Left ventricle myocardium inferior (tissue), 1 donor: ENCODE measurements at regions not wholly inside any gene's neighbourhood (a gene's known extent, or its start where the extent isn't known, plus 50 kb on each side); places are given as distances from the start of the nearest gene placed in this dataset.

ENCODE experiments used
- DNase-seq: peaks from one replicate; pipeline ENCODE4 v3.0.0-alpha.2; 2020
- H3K27ac ChIP-seq: fragments of 200-600 bp; replicated peaks from 2 replicates; pipeline ENCODE4 v1.8.0; 2021
- H3K27me3 ChIP-seq: fragments of 200-600 bp; 2 replicates; pipeline ENCODE4 v1.8.0; 2021; ENCODE audit warnings: low read depth
- H3K36me3 ChIP-seq: fragments of 200-600 bp; 2 replicates; pipeline ENCODE4 v1.8.0; 2021
- H3K4me1 ChIP-seq: fragments of 200-600 bp; 2 replicates; pipeline ENCODE4 v1.8.0; 2021
- H3K4me3 ChIP-seq: fragments of 200-600 bp; 2 replicates; pipeline ENCODE4 v1.8.0; 2021; ENCODE audit warnings: mild to moderate bottlenecking, moderate library complexity
- H3K9me3 ChIP-seq: fragments of 200-600 bp; replicated peaks from 2 replicates; pipeline ENCODE4 v1.8.0; 2021
- CTCF ChIP-seq: fragments of 200-600 bp; IDR thresholded peaks from 2 replicates; pipeline ENCODE4 v1.8.0; 2021; ENCODE audit warnings: antibody characterized with exemption, mild to moderate bottlenecking, borderline replicate concordance
- intact Hi-C: fragments of 100-400 bp; cut with micrococcal nuclease; formaldehyde crosslinking; loops from one replicate; pipeline ENCODE4 v1.11.0; 2022
- donor health status: DM: no; HTN: yes; CAD: no; lungs with severe emphysema.

- Histone ChIP-seq H3K4me3 (no peak overlapping the region), H3K36me3 (no peaks in the 10 kb centered on the region), H3K9me3 (no peaks in the 10 kb centered on the region), H3K4me1 (peaks cover 10% of the 10 kb centered on the region), H3K27ac (no peak overlapping the region), H3K27me3 (peaks cover 8% of the 10 kb centered on the region)
- DNase-seq: peak; percentile 49
- intact Hi-C loops: loop anchor here (10.0 kb wide), 1 partner anchor 93 kb away; no protein-coding TSS in a partner anchor
- no peak for TF ChIP-seq CTCF
Measured at GRCh38 chr13:95387733-95388207, 86.5 kb upstream of the ABCC4 start.

DNA sequence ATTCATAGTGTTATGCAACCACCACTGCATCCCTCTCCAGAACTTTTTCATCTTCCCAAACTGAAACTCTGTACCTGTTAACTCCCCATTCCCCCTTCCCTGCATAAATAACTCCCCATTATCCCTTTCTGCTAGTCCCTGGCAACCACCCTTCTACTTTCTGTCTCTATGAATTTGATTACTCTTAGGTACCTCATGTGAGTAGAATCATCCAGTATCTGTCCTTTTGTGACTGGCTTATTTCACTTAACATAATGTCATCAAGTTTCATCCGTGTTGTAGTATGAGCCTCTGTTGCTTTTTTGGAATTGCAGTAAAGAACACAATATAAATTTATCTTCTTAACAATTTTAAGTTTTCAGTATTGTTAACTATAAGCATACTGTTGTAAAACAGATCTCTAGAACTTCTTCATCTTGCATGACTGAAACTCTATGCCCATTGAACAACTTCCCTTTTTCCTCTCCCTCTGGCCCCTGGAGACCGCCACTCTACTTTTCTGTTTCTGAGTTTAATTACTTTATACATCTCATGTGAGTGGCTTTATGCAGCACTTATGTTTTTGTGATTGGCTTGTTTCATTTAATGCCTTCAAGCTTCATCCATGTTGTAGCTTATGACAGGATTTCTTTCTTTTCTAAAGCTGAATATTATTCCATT lies 87.3 kb upstream of the ABCC4 start:
- intact Hi-C loops: loop anchor here (10.0 kb wide), 1 partner anchor 94 kb away; no protein-coding TSS in a partner anchor
- Histone ChIP-seq H3K27me3 (peaks cover 8% of the 10 kb centered on the region), H3K4me3 (no peak overlapping the region), H3K4me1 (peaks cover 10% of the 10 kb centered on the region), H3K27ac (no peak overlapping the region), H3K36me3 (no peaks in the 10 kb centered on the region), H3K9me3 (no peaks in the 10 kb centered on the region)
- TF ChIP-seq CTCF: no peak
- DNase-seq: no peak

DNA sequence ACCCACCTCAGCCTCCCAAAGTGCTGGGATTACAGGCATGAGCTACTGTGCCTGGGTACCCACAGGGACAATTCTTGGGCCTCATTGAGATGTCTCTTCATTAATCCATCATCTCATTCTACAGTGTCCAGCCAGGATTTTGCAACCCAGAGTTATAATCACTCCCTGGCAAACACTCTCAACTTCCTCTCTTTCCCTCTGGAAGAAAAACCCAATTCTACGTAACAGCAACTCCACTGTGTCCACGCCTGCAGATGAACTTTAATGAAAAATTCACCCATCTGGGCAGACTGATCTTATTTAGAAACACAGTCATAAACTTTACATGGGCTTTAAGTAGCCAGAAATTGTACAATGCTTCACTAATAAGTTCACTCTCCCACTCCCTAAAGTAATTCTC lies 90.1 kb upstream of the ABCC4 start:
- Histone ChIP-seq H3K9me3 (no peaks in the 10 kb centered on the region), H3K27ac (no peak overlapping the region), H3K4me3 (no peak overlapping the region), H3K27me3 (peaks cover 8% of the 10 kb centered on the region), H3K36me3 (no peaks in the 10 kb centered on the region), H3K4me1 (peaks cover 10% of the 10 kb centered on the region)
- intact Hi-C loops: no loop called here
- no peak for TF ChIP-seq CTCF
- DNase-seq: no peak

DNA sequence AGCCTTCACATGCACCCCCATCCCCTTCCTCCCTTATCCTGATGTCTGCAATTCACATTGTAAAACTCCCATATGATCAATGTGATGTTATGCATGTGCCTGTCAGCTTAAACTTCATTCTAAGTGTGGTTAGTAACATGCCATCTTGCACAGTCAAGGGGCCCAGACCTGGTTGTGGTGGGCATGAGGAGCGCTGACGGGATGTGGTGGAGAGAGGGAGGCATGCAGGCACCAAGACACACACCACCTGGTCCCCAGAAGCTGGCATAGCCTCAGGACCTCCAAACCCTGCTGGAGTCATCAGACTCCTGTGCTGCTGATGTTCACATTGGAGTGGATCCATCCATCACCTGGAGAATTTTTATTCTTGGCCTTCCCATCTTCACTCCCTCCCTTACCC lies 90.5 kb upstream of the ABCC4 start:
- no peak for TF ChIP-seq CTCF
- peaks cover 10% of the 10 kb centered on the region for H3K4me1 ChIP-seq
- intact Hi-C loops: no loop called here
- H3K36me3 ChIP-seq: no peaks in the 10 kb centered on the region
- H3K9me3 ChIP-seq: no peaks in the 10 kb centered on the region
- no peak overlapping the region for H3K27ac ChIP-seq
- peaks cover 8% of the 10 kb centered on the region for H3K27me3 ChIP-seq
- H3K4me3 ChIP-seq: no peak overlapping the region
- no peak for DNase-seq

DNA sequence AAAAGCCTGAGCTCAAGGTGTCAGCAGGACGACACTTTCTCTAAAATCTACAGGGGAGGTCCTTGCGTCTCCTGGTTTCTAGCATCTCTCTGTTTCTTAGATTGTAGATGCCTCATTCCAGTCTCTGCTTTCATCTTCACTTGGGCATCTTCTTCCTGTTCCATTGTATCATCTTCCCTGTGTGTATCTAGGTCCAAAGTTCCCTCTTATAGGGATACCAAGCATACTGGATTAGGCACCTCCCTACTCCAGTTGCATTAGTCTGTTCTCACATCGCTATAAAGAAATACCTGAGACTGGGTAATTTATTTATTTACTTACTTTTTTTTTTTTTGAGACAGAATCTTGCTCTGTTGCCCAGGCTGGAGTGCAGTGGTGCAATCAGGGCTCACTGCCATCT lies 91.3 kb upstream of the ABCC4 start:
- Histone ChIP-seq H3K4me1 (peaks cover 8% of the 10 kb centered on the region), H3K9me3 (no peaks in the 10 kb centered on the region), H3K27me3 (peaks cover 8% of the 10 kb centered on the region), H3K36me3 (no peaks in the 10 kb centered on the region), H3K27ac (no peak overlapping the region), H3K4me3 (no peak overlapping the region)
- intact Hi-C loops: no loop called here
- no peak for DNase-seq
- no peak for TF ChIP-seq CTCF
